C4-2B (cell line): ENCODE measurements at regions not wholly inside any gene's neighbourhood (a gene's known extent, or its start where the extent isn't known, plus 50 kb on each side); places are given as distances from the start of the nearest gene placed in this dataset.

Source experiments
- ZFX ChIP-seq: fragments of 450-650 bp; IDR thresholded peaks from 2 replicates; pipeline ENCODE4 v1.6.1; 2017
- TF ChIP-seq, protein P1 (sequence below): fragments of 450-650 bp; conservative IDR thresholded peaks from 2 replicates; pipeline ENCODE4 v1.5.1; 2017; ENCODE audit warnings: mild to moderate bottlenecking

DNA sequence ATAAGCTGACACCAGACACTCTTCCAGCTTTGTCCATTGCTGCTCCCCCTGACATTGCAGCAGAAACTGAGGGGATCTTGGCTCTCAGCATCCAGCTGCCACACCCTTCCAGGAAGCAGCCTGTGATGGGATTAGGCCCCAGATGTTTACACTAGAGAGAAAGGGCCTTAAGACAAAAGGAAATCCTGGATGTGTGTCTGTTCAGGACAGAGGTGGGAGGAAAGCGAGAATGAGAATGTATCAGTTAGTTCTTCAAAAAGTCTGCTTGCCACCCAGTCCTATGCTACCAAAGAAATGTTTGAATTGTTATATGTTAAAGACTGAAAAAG, 58.8 kb downstream of the HES1 start:
- TF ChIP-seq, protein P1, sequence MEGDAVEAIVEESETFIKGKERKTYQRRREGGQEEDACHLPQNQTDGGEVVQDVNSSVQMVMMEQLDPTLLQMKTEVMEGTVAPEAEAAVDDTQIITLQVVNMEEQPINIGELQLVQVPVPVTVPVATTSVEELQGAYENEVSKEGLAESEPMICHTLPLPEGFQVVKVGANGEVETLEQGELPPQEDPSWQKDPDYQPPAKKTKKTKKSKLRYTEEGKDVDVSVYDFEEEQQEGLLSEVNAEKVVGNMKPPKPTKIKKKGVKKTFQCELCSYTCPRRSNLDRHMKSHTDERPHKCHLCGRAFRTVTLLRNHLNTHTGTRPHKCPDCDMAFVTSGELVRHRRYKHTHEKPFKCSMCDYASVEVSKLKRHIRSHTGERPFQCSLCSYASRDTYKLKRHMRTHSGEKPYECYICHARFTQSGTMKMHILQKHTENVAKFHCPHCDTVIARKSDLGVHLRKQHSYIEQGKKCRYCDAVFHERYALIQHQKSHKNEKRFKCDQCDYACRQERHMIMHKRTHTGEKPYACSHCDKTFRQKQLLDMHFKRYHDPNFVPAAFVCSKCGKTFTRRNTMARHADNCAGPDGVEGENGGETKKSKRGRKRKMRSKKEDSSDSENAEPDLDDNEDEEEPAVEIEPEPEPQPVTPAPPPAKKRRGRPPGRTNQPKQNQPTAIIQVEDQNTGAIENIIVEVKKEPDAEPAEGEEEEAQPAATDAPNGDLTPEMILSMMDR: no peak
- no peak for TF ChIP-seq ZFX
